ENCODE measurements at regions not wholly inside any gene's neighbourhood (a gene's known extent, or its start where the extent isn't known, plus 50 kb on each side); places are given as distances from the start of the nearest gene placed in this dataset.

- TF ChIP-seq CBX5 (IDR thresholded peaks at IDR 0.05; ENCODE audit: low read depth, low read length) (no peak), CEBPB (IDR thresholded peaks at IDR 0.05; ENCODE audit: low read depth, low read length) (no peak)
Measured at GRCh38 chr18:40366521-40366920, 1588.5 kb upstream of the PIK3C3 start.

Measured in H1 (cell line).